Activated T-cell treated with anti-CD3 and anti-CD28 coated beads, Interleukin-2, amount 50 U/mL, for 24 hours (primary cell): ENCODE measurements at regions not wholly inside any gene's neighbourhood (a gene's known extent, or its start where the extent isn't known, plus 50 kb on each side); places are given as distances from the start of the nearest gene placed in this dataset.

Experiments
- DNase-seq: peaks from one replicate; pipeline ENCODE4 v3.0.0-alpha.2; 2020
- H3K27ac Mint-ChIP-seq: 2 replicates; pipeline ENCODE4 v1.8.0; 2020; ENCODE audit warnings: mild to moderate bottlenecking, mixed read lengths
- H3K27me3 Mint-ChIP-seq: 2 replicates; pipeline ENCODE4 v1.8.0; 2020; ENCODE audit warnings: mixed read lengths
- H3K36me3 Mint-ChIP-seq: 2 replicates; pipeline ENCODE4 v1.8.0; 2020; ENCODE audit warnings: low read depth, mixed read lengths
- H3K4me1 Mint-ChIP-seq: 2 replicates; pipeline ENCODE4 v1.8.0; 2020; ENCODE audit warnings: low read depth, mixed read lengths
- H3K4me3 Mint-ChIP-seq: 2 replicates; pipeline ENCODE4 v1.8.0; 2020; ENCODE audit warnings: mild to moderate bottlenecking, moderate library complexity, mixed read lengths
- H3K9me3 Mint-ChIP-seq: 2 replicates; pipeline ENCODE4 v1.8.0; 2020; ENCODE audit warnings: mixed read lengths

- DNase-seq, result no peak
- Mint-ChIP-seq H3K27me3 (no peaks in the 10 kb centered on the region), H3K36me3 (no peaks in the 10 kb centered on the region), H3K4me3 (no peak overlapping the region), H3K27ac (no peak overlapping the region), H3K9me3 (no peaks in the 10 kb centered on the region), H3K4me1 (no peaks in the 10 kb centered on the region)
These were observed 171.8 kb downstream of the MED10 start for GRCh38 chr5:6206501-6206900.

DNA sequence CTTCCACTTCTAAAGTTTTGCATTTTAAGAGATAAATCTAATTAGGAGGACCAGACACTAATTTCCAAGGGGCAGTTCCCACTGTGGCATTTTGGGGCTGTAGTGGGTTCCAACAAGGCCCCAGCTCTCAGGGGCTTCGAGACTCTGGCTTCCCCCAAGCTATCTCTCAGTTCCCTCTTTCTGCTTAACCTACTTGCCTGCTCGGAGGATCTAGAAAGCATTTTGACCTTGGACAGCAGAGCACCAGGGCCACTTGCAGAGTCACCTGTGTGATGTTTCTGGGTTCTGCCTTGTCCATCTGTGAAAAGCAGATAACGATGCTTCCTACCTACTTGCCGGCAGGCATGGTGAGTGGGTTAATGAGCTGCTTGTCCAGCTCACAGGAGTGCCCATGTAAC, 175.4 kb downstream of the MED10 start:
- no peaks in the 10 kb centered on the region for H3K4me1 Mint-ChIP-seq
- no peak overlapping the region for H3K27ac Mint-ChIP-seq
- H3K9me3 Mint-ChIP-seq, result no peaks in the 10 kb centered on the region
- no peaks in the 10 kb centered on the region for H3K36me3 Mint-ChIP-seq
- no peak overlapping the region for H3K4me3 Mint-ChIP-seq
- DNase-seq, result no peak
- H3K27me3 Mint-ChIP-seq, result no peaks in the 10 kb centered on the region

GRCh38 chr5:6202149-6202967, 176.0 kb downstream of the MED10 start:
- no peaks in the 10 kb centered on the region for H3K27me3 Mint-ChIP-seq
- H3K36me3 Mint-ChIP-seq, result no peaks in the 10 kb centered on the region

GRCh38 chr5:6201631-6202030, 176.7 kb downstream of the MED10 start:
- Mint-ChIP-seq H3K4me1 (no peaks in the 10 kb centered on the region), H3K27ac (no peak overlapping the region), H3K27me3 (no peaks in the 10 kb centered on the region), H3K36me3 (no peaks in the 10 kb centered on the region), H3K9me3 (no peaks in the 10 kb centered on the region), H3K4me3 (no peak overlapping the region)
- DNase-seq, result no peak

More at GRCh38 chr5:6202149-6202967, 176.0 kb downstream of the MED10 start:
- no peak for DNase-seq
- no peaks in the 10 kb centered on the region for H3K9me3 Mint-ChIP-seq
- no peak overlapping the region for H3K4me3 Mint-ChIP-seq
- H3K27ac Mint-ChIP-seq, result no peak overlapping the region
- H3K4me1 Mint-ChIP-seq, result no peaks in the 10 kb centered on the region

GRCh38 chr5:6198531-6198930, 179.8 kb downstream of the MED10 start:
- no peaks in the 10 kb centered on the region for H3K36me3 Mint-ChIP-seq
- H3K4me3 Mint-ChIP-seq, result no peak overlapping the region
- H3K9me3 Mint-ChIP-seq, result no peaks in the 10 kb centered on the region
- no peak overlapping the region for H3K27ac Mint-ChIP-seq
- no peaks in the 10 kb centered on the region for H3K27me3 Mint-ChIP-seq
- no peak for DNase-seq
- H3K4me1 Mint-ChIP-seq, result no peaks in the 10 kb centered on the region

DNA sequence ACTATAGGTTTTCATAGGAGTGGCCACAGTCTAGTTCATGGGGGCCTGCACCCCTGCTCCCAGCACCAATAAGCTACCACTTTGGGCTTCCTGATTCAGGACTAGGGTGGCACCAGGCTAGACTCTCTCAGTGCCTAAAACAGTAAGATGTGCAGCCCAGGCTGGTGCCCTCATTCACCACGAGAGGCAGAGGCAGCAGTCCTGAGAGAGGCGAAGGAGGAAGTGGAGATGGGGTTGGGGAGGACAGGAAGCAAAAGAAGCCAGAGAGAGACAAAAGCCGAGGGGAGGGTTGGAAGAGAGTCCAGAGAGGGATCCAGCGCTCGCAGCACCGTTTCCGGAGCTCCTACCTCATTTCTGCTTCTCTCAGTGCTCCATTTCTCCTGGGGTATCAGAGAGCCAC, 180.9 kb downstream of the MED10 start:
- no peak overlapping the region for H3K27ac Mint-ChIP-seq
- H3K36me3 Mint-ChIP-seq, result no peaks in the 10 kb centered on the region
- no peaks in the 10 kb centered on the region for H3K4me1 Mint-ChIP-seq
- no peaks in the 10 kb centered on the region for H3K9me3 Mint-ChIP-seq
- H3K4me3 Mint-ChIP-seq, result no peak overlapping the region
- DNase-seq, result no peak
- no peaks in the 10 kb centered on the region for H3K27me3 Mint-ChIP-seq

- DNase-seq, result no peak
- H3K9me3 Mint-ChIP-seq, result no peaks in the 10 kb centered on the region
These were observed 182.5 kb downstream of the MED10 start for GRCh38 chr5:6195711-6196358.

DNA sequence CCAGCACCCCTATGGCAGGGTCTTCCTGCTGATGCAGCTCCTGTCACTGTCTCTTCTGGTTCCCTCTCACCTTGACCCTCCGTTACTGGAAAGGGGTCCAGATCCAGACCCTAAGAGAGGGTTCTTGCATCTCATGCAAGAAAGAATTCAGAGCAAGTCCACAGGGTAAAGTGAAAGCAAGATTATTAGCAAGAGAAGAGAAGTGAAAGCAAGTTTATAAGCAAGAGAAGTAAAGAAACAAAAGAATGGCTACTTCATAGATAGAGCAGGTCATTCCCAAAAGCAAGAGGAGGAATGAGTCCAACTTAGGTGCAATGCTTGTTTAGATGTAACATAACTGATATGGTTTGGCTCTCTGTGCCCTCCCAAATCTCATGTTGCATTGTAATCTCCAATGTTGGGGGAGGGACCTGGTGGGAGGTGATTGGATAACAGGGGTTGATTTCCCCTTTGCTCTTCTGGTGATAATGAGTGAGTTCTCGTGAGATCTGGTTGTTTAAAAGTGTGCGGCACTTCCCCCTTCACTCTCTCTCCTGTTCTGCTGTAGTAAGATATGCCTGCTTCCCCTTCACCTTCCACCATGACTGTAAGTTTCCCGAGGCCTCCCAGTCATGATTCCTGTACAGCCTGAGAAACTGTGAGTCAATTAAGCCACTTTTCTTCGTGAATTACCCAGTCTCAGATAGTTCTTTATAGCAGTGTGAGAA, 183.3 kb downstream of the MED10 start:
- H3K4me1 Mint-ChIP-seq, result no peaks in the 10 kb centered on the region
- no peak for DNase-seq
- no peaks in the 10 kb centered on the region for H3K27me3 Mint-ChIP-seq
- no peak overlapping the region for H3K4me3 Mint-ChIP-seq
- H3K27ac Mint-ChIP-seq, result no peak overlapping the region
- H3K9me3 Mint-ChIP-seq, result no peaks in the 10 kb centered on the region
- H3K36me3 Mint-ChIP-seq, result no peaks in the 10 kb centered on the region

More at GRCh38 chr5:6195711-6196358, 182.5 kb downstream of the MED10 start:
- Mint-ChIP-seq H3K36me3 (no peaks in the 10 kb centered on the region), H3K27me3 (no peaks in the 10 kb centered on the region), H3K4me1 (no peaks in the 10 kb centered on the region), H3K27ac (no peak overlapping the region), H3K4me3 (no peak overlapping the region)

DNA sequence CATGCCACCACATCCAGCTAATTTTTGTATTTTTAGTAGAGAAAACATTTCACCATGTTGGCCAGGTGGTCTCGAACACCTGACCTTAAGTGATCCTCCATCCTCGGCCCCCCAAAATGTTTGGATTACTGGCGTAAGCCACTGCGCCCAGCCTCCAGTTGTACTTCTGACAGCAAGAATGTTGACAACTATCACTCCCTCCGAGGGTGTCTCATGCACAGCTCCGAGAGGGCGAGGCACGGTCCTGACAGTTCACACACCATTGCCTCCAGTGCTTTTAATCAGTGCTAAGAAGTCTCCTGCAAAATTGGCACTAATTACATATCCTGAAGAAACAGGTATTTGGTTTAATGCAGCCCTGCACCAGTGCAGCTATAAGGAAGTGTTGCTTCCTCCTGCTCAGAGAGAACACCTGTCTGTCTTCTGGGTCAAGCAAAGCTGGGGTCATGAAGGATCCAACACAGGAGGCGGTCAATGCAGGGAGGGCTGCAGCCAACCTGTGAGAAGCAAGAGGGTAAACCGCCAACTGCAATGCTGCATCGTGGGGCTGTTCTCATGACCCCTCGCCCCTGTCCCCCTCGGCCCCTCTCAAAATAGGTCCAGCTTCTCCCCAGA, 184.0 kb downstream of the MED10 start:
- H3K27me3 Mint-ChIP-seq, result no peaks in the 10 kb centered on the region
- no peaks in the 10 kb centered on the region for H3K36me3 Mint-ChIP-seq
- no peak for DNase-seq
- no peaks in the 10 kb centered on the region for H3K9me3 Mint-ChIP-seq
- no peak overlapping the region for H3K4me3 Mint-ChIP-seq
- H3K27ac Mint-ChIP-seq, result no peak overlapping the region
- H3K4me1 Mint-ChIP-seq, result no peaks in the 10 kb centered on the region

DNA sequence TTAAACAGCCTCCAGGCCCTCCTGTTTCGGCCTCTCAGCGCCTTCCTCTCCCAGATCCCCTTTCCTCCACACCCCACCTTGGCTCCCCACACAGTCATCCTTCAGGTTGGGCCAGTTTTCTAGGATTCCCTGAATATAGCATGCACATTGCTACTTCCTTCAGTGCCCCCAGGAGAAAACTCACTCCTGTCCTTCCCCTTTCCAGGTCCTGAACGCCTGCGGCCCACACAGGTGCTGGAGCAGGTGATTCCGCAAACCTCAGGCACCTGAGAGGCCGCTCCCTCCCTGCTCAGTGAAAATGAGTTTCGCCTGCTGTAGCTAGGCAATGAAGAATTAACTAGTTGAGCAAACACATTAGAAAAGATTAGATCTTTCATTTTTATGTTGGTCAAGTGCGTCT, 185.0 kb downstream of the MED10 start:
- no peaks in the 10 kb centered on the region for H3K4me1 Mint-ChIP-seq
- no peaks in the 10 kb centered on the region for H3K27me3 Mint-ChIP-seq
- H3K36me3 Mint-ChIP-seq, result no peaks in the 10 kb centered on the region
- H3K27ac Mint-ChIP-seq, result no peak overlapping the region
- H3K4me3 Mint-ChIP-seq, result no peak overlapping the region
- H3K9me3 Mint-ChIP-seq, result no peaks in the 10 kb centered on the region
- no peak for DNase-seq

GRCh38 chr5:6190838-6191237, 187.5 kb downstream of the MED10 start:
- H3K27me3 Mint-ChIP-seq, result no peaks in the 10 kb centered on the region
- H3K4me3 Mint-ChIP-seq, result no peak overlapping the region
- H3K27ac Mint-ChIP-seq, result no peak overlapping the region
- no peaks in the 10 kb centered on the region for H3K4me1 Mint-ChIP-seq
- no peaks in the 10 kb centered on the region for H3K9me3 Mint-ChIP-seq
- H3K36me3 Mint-ChIP-seq, result no peaks in the 10 kb centered on the region
- no peak for DNase-seq

- Mint-ChIP-seq H3K4me3 (no peak overlapping the region), H3K9me3 (no peaks in the 10 kb centered on the region), H3K27ac (no peak overlapping the region), H3K4me1 (no peaks in the 10 kb centered on the region), H3K36me3 (no peaks in the 10 kb centered on the region), H3K27me3 (no peaks in the 10 kb centered on the region)
- DNase-seq, result no peak
These were observed 189.4 kb downstream of the MED10 start for GRCh38 chr5:6188976-6189375.

GRCh38 chr5:6188344-6188743, 190.0 kb downstream of the MED10 start:
- DNase-seq, result no peak
- Mint-ChIP-seq H3K27me3 (no peaks in the 10 kb centered on the region), H3K4me3 (no peak overlapping the region), H3K27ac (no peak overlapping the region), H3K4me1 (no peaks in the 10 kb centered on the region), H3K9me3 (no peaks in the 10 kb centered on the region), H3K36me3 (no peaks in the 10 kb centered on the region)

DNA sequence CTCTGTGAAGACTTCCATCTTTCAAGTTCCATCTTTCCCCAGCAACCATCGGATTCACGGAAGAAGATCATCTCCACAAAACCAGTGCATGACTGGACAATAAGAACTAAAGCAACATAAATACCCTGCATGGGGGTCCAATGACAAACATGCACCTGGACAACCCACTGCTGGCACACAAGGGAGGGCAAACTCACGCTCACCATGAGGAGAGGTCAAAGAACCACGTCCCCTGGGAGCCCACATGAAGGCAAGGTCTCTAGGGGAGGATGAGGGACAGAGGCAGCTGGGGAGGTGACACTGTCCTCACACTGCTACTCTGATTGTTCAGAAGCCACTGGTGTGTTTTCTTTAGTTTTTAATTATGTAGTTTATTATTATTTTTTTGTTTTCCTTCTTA, 190.8 kb downstream of the MED10 start:
- Mint-ChIP-seq H3K4me1 (no peaks in the 10 kb centered on the region), H3K4me3 (no peak overlapping the region), H3K36me3 (no peaks in the 10 kb centered on the region), H3K27me3 (no peaks in the 10 kb centered on the region), H3K27ac (no peak overlapping the region), H3K9me3 (no peaks in the 10 kb centered on the region)
- DNase-seq, result no peak

GRCh38 chr5:6185574-6185973, 192.8 kb downstream of the MED10 start:
- no peaks in the 10 kb centered on the region for H3K36me3 Mint-ChIP-seq
- no peak overlapping the region for H3K27ac Mint-ChIP-seq
- no peak overlapping the region for H3K4me3 Mint-ChIP-seq
- H3K27me3 Mint-ChIP-seq, result no peaks in the 10 kb centered on the region
- H3K9me3 Mint-ChIP-seq, result no peaks in the 10 kb centered on the region
- H3K4me1 Mint-ChIP-seq, result no peaks in the 10 kb centered on the region
- DNase-seq, result no peak
